Stomach (tissue), 8 donors: ENCODE measurements at regions not wholly inside any gene's neighbourhood (a gene's known extent, or its start where the extent isn't known, plus 50 kb on each side); places are given as distances from the start of the nearest gene placed in this dataset.

Experiments
- DNase-seq, 2 donors: peaks; one replicate each; pipeline versions ENCODE4 v3.0.0 to v3.0.0-alpha.2; 2013 to 2019
- H3K27ac ChIP-seq, 5 donors: fragments of 200-600 bp in 4 of 5; sonication (generic) in 4 of 5; one replicate each; pipeline ENCODE4 v1.5.1; 2013 to 2019; ENCODE audit warnings: mild to moderate bottlenecking in 1 of 5, moderate library complexity in 1 of 5
- H3K27me3 ChIP-seq, 3 donors: fragments of 200-600 bp; sonication (generic); one replicate each; pipeline ENCODE4 v1.5.1; 2017 to 2019; ENCODE audit warnings: mixed run types in 1 of 3
- H3K36me3 ChIP-seq, 4 donors: fragments of 200-600 bp; sonication (generic); 1 replicate in 3 of 4; 2 replicates in 1 of 4; pipeline ENCODE4 v1.5.1; 2016 to 2019
- H3K4me1 ChIP-seq, 4 donors: fragments of 200-600 bp; sonication (generic); one replicate each; pipeline ENCODE4 v1.5.1; 2016 to 2019
- H3K4me3 ChIP-seq, 4 donors: fragments of 200-600 bp; sonication (generic) in 3 of 4; one replicate each; pipeline ENCODE4 v1.5.1; 2016 to 2019; ENCODE audit warnings: mild to moderate bottlenecking in 1 of 4
- H3K9me3 ChIP-seq, 4 donors: fragments of 200-600 bp; sonication (generic); one replicate each; pipeline ENCODE4 v1.5.1; 2016 to 2019
- CTCF ChIP-seq, 7 experiments: fragments of 450-650 bp in 4 of 7; fragments of 200-600 bp in 3 of 7; sonication (generic) in 3 of 7; IDR thresholded peaks; one replicate each; pipeline ENCODE4 v1.5.1; 2016 to 2019; ENCODE audit warnings: antibody characterized with exemption in 7 of 7, control low read depth in 2 of 7, mild to moderate bottlenecking in 1 of 7
- EP300 ChIP-seq: sonication (generic); formaldehyde crosslinking; IDR thresholded peaks from one replicate; pipeline ENCODE4 v1.6.1; 2017; ENCODE audit warnings: antibody characterized with exemption
- POLR2A ChIP-seq, 4 donors: fragments of 450-650 bp; IDR thresholded peaks; one replicate each; pipeline ENCODE4 v1.6.1; 2016; ENCODE audit warnings: antibody characterized with exemption in 4 of 4, control low read depth in 2 of 4, mild to moderate bottlenecking in 1 of 4, moderate library complexity in 1 of 4
- POLR2AphosphoS5 ChIP-seq, 3 donors: sonication (generic); formaldehyde crosslinking; IDR thresholded peaks; one replicate each; pipeline ENCODE4 v1.6.1; 2016; ENCODE audit warnings: antibody characterized with exemption in 3 of 3
- WGBS, 5 donors: extraction: QIAGEN DNeasy Blood & Tissue Kit in 3 of 5; methylation state at CpG; one replicate each; pipeline versions ENCODE4 v1.1.5 to v1.1.7; 2013 to 2018; 5-methylcytosine and 5-hydroxymethylcytosine counted together
- intact Hi-C: fragments of 100-400 bp; cut with DNase I; formaldehyde crosslinking; loops from one replicate; pipeline ENCODE4 v1.15.1; 2023; ENCODE audit warnings: low total_unique reads
- donor health status: healthy with polysubstance abuse.
- donor health status: Bipolar disorder and iron deficiency.
- donor health status: healthy.

GRCh38 chr20:22836211-22836610 lies 198.9 kb upstream of the SSTR4 start:
- 65 to 86% (median 74%) methylated on average over 1 of the region's 1 CpG for WGBS, 5 donors
- TF ChIP-seq POLR2A (IDR thresholded peaks at IDR 0.05) = no peak
- no peak for TF ChIP-seq POLR2AphosphoS5 (IDR thresholded peaks at IDR 0.05)
- no peak for TF ChIP-seq EP300
- no peak for TF ChIP-seq CTCF (IDR thresholded peaks at IDR 0.05)
- Histone ChIP-seq H3K27me3 (no peaks in the 10 kb centered on the region), H3K4me1 (peaks cover 0 to 12% (median 2%) of the 10 kb centered on the region in 4 donors), H3K4me3 (no peak overlapping the region), H3K9me3 (no peaks in the 10 kb centered on the region), H3K36me3 (no peaks in the 10 kb centered on the region), H3K27ac (no peak overlapping the region)
- intact Hi-C loops = no loop called here
- DNase-seq = no peak

- Histone ChIP-seq H3K9me3 (no peaks in the 10 kb centered on the region), H3K4me3 (no peak overlapping the region), H3K4me1 (peaks cover 0 to 12% (median 5%) of the 10 kb centered on the region in 4 donors), H3K27me3 (no peaks in the 10 kb centered on the region), H3K27ac (no peak overlapping the region), H3K36me3 (no peaks in the 10 kb centered on the region)
- WGBS, 5 donors = 60 to 80% (median 63%) methylated on average over 1 of the region's 1 CpG
- intact Hi-C loops = no loop called here
- TF ChIP-seq POLR2A (IDR thresholded peaks at IDR 0.05) (no peak), EP300 (no peak), POLR2AphosphoS5 (IDR thresholded peaks at IDR 0.05) (no peak), CTCF (IDR thresholded peaks at IDR 0.05) (no peak)
- no peak for DNase-seq
Measured at GRCh38 chr20:22836877-22837276, 198.2 kb upstream of the SSTR4 start.

GRCh38 chr20:22838001-22838400 lies 197.1 kb upstream of the SSTR4 start:
- TF ChIP-seq POLR2A (IDR thresholded peaks at IDR 0.05) = no peak
- TF ChIP-seq CTCF (IDR thresholded peaks at IDR 0.05) = no peak
- no peak for TF ChIP-seq EP300
- TF ChIP-seq POLR2AphosphoS5 (IDR thresholded peaks at IDR 0.05) = no peak
- WGBS, 5 donors = 55 to 84% (median 78%) methylated on average over 1 of the region's 1 CpG
- Histone ChIP-seq H3K4me1 (peaks cover 0 to 12% (median 5%) of the 10 kb centered on the region in 4 donors), H3K27me3 (no peaks in the 10 kb centered on the region), H3K4me3 (no peak overlapping the region), H3K9me3 (no peaks in the 10 kb centered on the region), H3K27ac (no peak overlapping the region), H3K36me3 (no peaks in the 10 kb centered on the region)
- DNase-seq = no peak
- intact Hi-C loops = no loop called here

- intact Hi-C loops = no loop called here
- H3K27ac ChIP-seq = no peak overlapping the region
Measured at GRCh38 chr20:22841846-22842245, 193.3 kb upstream of the SSTR4 start.

More at GRCh38 chr20:22841846-22842245, 193.3 kb upstream of the SSTR4 start:
- Histone ChIP-seq H3K9me3 (no peaks in the 10 kb centered on the region), H3K4me1 (peaks cover 0 to 6% (median 0%) of the 10 kb centered on the region in 4 donors), H3K4me3 (no peak overlapping the region), H3K27me3 (no peaks in the 10 kb centered on the region), H3K36me3 (no peaks in the 10 kb centered on the region)
- 77 to 86% (median 83%) methylated on average over 4 of the region's 4 CpGs for WGBS, 5 donors
- no peak for DNase-seq
- TF ChIP-seq CTCF (IDR thresholded peaks at IDR 0.05) (no peak), EP300 (no peak), POLR2AphosphoS5 (IDR thresholded peaks at IDR 0.05) (no peak)
